ENCODE measurements at regions not wholly inside any gene's neighbourhood (a gene's known extent, or its start where the extent isn't known, plus 50 kb on each side); places are given as distances from the start of the nearest gene placed in this dataset.
"Not testable (repeated sequence)": the region's sequence is repeated elsewhere in the genome, so short reads cannot be mapped to it uniquely, and the experiment has no call there.

DNA sequence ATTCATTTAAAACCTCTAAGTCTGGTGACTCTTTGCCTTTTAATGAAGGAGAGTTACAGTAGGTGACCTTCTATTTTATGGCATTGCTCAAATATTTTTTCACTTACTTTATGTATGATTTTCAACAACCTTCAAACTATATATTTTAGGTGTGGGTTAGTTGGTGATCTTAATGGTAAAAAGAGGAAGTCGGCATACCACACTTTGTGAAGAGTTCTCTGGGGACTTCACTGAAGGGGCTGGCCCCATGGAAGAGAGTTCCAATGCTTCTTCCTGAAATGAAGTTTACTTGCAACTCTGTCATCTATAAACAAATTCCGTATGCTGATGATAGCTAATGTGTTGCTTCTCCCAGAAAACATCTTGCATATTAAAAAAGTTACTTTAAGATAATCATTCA lies 647.0 kb upstream of the SGO1 start:
- H3K36me3 ChIP-seq (ENCODE audit: control insufficient read depth, insufficient read depth, low read length) = no peaks in the 10 kb centered on the region
- no peak for DNase-seq (ENCODE audit: extremely low read depth, insufficient read length)
- no peak overlapping the region for H3K4me3 ChIP-seq (replicated peaks; ENCODE audit: low read depth, low read length)
- TF ChIP-seq, protein P1, sequence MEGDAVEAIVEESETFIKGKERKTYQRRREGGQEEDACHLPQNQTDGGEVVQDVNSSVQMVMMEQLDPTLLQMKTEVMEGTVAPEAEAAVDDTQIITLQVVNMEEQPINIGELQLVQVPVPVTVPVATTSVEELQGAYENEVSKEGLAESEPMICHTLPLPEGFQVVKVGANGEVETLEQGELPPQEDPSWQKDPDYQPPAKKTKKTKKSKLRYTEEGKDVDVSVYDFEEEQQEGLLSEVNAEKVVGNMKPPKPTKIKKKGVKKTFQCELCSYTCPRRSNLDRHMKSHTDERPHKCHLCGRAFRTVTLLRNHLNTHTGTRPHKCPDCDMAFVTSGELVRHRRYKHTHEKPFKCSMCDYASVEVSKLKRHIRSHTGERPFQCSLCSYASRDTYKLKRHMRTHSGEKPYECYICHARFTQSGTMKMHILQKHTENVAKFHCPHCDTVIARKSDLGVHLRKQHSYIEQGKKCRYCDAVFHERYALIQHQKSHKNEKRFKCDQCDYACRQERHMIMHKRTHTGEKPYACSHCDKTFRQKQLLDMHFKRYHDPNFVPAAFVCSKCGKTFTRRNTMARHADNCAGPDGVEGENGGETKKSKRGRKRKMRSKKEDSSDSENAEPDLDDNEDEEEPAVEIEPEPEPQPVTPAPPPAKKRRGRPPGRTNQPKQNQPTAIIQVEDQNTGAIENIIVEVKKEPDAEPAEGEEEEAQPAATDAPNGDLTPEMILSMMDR (IDR thresholded peaks at IDR 0.05; ENCODE audit: insufficient read depth, low read length, poor library complexity, severe bottlenecking) = no peak
- H3K27me3 ChIP-seq (replicated peaks; ENCODE audit: control insufficient read depth, insufficient read depth, low read length) = no peaks in the 10 kb centered on the region

DNA sequence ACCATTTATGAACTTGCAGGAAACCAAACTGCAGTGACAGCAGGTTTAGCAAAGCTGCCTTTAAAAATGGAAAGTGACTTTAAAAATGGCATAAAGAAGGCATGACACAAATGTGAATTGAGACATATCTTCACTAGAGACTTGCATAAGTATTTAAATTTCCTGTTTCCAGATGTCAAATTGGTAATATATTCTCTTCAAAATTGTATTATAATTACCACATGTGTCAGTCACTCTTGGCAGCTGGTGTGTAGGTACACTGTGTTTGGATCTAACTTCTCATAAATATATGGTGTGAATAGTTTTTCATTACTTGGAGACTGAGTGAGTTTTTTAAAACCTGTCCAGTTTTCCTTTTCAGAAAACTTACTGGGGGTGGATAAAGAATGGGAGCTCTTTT lies 636.2 kb upstream of the SGO1 start:
- no peak for DNase-seq (ENCODE audit: extremely low read depth, insufficient read length)
- H3K36me3 ChIP-seq (ENCODE audit: control insufficient read depth, insufficient read depth, low read length) = no peaks in the 10 kb centered on the region
- TF ChIP-seq, protein P1 (IDR thresholded peaks at IDR 0.05; ENCODE audit: insufficient read depth, low read length, poor library complexity, severe bottlenecking) = no peak
- H3K27me3 ChIP-seq (replicated peaks; ENCODE audit: control insufficient read depth, insufficient read depth, low read length) = no peaks in the 10 kb centered on the region
- H3K4me3 ChIP-seq (replicated peaks; ENCODE audit: low read depth, low read length) = no peak overlapping the region

GRCh38 chr3:20820872-20821271 lies 634.9 kb upstream of the SGO1 start:
- H3K27me3 ChIP-seq (replicated peaks; ENCODE audit: control insufficient read depth, insufficient read depth, low read length); DNase-seq (ENCODE audit: extremely low read depth, insufficient read length); H3K4me3 ChIP-seq (replicated peaks; ENCODE audit: low read depth, low read length); H3K36me3 ChIP-seq (ENCODE audit: control insufficient read depth, insufficient read depth, low read length): not testable (repeated sequence)

DNA sequence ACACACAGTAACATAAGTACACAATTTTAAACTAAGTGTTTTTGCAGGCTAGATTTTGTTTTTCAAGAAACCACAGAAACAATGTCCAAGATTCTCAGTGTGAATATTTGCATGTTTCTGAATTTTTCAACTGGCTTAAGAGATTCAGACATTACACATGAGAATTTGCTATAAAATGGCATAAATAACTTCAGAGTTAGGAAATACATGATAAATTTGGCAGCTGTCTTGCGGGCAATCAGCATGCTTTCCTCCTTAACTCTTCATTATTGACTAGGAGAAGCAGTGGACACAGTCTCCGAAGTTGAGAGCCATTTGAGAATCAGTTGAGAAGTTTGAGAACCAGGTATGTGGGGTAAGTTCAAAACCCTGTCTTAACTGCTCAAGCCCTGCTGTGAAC lies 625.6 kb upstream of the SGO1 start:
- Histone ChIP-seq H3K27me3 (replicated peaks; ENCODE audit: control insufficient read depth, insufficient read depth, low read length) (no peaks in the 10 kb centered on the region), H3K36me3 (ENCODE audit: control insufficient read depth, insufficient read depth, low read length) (no peaks in the 10 kb centered on the region), H3K4me3 (replicated peaks; ENCODE audit: low read depth, low read length) (no peak overlapping the region)
- TF ChIP-seq, protein P1 (IDR thresholded peaks at IDR 0.05; ENCODE audit: insufficient read depth, low read length, poor library complexity, severe bottlenecking) = no peak
- DNase-seq (ENCODE audit: extremely low read depth, insufficient read length) = no peak

DNA sequence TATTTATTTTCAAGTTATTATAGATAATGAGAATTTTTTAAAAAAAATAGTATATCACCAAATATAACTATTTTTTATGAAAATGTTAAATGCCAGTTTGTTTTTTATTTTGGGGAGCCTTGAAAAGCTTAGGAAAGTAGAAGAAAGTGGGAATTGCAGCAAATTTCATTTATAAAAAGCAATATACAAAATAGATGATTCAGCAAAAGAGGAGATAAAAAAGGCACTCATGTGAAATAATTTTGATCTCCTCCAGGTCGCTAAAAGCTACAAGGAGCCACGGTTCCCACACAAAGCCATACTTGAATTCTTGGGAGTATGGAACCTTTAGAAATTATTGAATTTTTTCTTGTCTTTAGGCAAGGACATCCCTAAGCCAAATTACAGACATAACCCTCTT lies 625.0 kb upstream of the SGO1 start:
- no peak for DNase-seq (ENCODE audit: extremely low read depth, insufficient read length)
- Histone ChIP-seq H3K4me3 (replicated peaks; ENCODE audit: low read depth, low read length) (no peak overlapping the region), H3K27me3 (replicated peaks; ENCODE audit: control insufficient read depth, insufficient read depth, low read length) (no peaks in the 10 kb centered on the region), H3K36me3 (ENCODE audit: control insufficient read depth, insufficient read depth, low read length) (no peaks in the 10 kb centered on the region)
- TF ChIP-seq, protein P1 (IDR thresholded peaks at IDR 0.05; ENCODE audit: insufficient read depth, low read length, poor library complexity, severe bottlenecking) = no peak

GRCh38 chr3:20810555-20810954 lies 624.5 kb upstream of the SGO1 start:
- no peak overlapping the region for H3K4me3 ChIP-seq (replicated peaks; ENCODE audit: low read depth, low read length)
- TF ChIP-seq, protein P1 (IDR thresholded peaks at IDR 0.05; ENCODE audit: insufficient read depth, low read length, poor library complexity, severe bottlenecking) = no peak
- H3K36me3 ChIP-seq (ENCODE audit: control insufficient read depth, insufficient read depth, low read length) = no peaks in the 10 kb centered on the region
- H3K27me3 ChIP-seq (replicated peaks; ENCODE audit: control insufficient read depth, insufficient read depth, low read length) = no peaks in the 10 kb centered on the region
- DNase-seq (ENCODE audit: extremely low read depth, insufficient read length) = no peak

Data from GM06990 (cell line).